Right atrium auricular region (tissue), 2 donors: ENCODE measurements at regions not wholly inside any gene's neighbourhood (a gene's known extent, or its start where the extent isn't known, plus 50 kb on each side); places are given as distances from the start of the nearest gene placed in this dataset.

Experiments used
- DNase-seq: peaks from one replicate; pipeline ENCODE4 v3.0.0-alpha.2; 2019; ENCODE audit warnings: low spot score
- H3K27ac ChIP-seq, 2 donors: fragments of 200-600 bp; sonication (generic); 1 replicate in 1 of 2; 2 replicates in 1 of 2; pipeline ENCODE4 v1.5.1; 2016 to 2019
- H3K27me3 ChIP-seq, 2 donors: fragments of 200-600 bp; sonication (generic); one replicate each; pipeline versions ENCODE4 v1.5.1 to v1.6.0; 2017 to 2019
- H3K36me3 ChIP-seq: fragments of 200-600 bp; sonication (generic); one replicate; pipeline ENCODE4 v1.5.1; 2016
- H3K4me1 ChIP-seq, 2 donors: fragments of 200-600 bp; sonication (generic); one replicate each; pipeline versions ENCODE4 v1.5.1 to v1.6.0; 2017 to 2019
- H3K4me3 ChIP-seq, 2 donors: fragments of 200-600 bp; sonication (generic); 1 replicate in 1 of 2; 2 replicates in 1 of 2; pipeline ENCODE4 v1.5.1; 2017 to 2019; ENCODE audit warnings: mild to moderate bottlenecking in 1 of 2, moderate library complexity in 1 of 2
- H3K9me3 ChIP-seq, 2 donors: fragments of 200-600 bp; sonication (generic); one replicate each; pipeline ENCODE4 v1.5.1; 2019
- TF ChIP-seq, protein P1 (sequence below), 2 donors: fragments of 200-600 bp; sonication (generic); IDR thresholded peaks; one replicate each; pipeline ENCODE4 v1.5.1; 2019; ENCODE audit warnings: antibody characterized with exemption in 2 of 2

DNA sequence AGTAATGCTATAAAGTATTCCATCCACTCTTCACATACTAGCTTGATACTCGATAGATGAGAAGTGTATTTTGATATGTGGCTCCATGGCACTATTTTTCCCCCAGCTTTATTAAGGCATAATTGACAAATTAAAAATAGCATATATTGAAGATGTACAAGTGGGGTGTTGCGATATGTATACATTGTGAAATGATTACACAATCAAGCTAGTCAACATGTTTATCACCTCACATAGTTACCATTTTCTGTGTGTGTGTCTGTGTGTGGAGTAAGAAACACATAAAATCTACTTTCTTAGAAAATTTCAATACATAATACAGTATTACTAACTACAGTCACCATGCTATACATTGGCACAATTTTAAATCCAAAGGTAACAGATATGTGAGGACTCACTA, 82.5 kb upstream of the MYT1L start:
- H3K4me1 ChIP-seq: no peaks in the 10 kb centered on the region

DNA sequence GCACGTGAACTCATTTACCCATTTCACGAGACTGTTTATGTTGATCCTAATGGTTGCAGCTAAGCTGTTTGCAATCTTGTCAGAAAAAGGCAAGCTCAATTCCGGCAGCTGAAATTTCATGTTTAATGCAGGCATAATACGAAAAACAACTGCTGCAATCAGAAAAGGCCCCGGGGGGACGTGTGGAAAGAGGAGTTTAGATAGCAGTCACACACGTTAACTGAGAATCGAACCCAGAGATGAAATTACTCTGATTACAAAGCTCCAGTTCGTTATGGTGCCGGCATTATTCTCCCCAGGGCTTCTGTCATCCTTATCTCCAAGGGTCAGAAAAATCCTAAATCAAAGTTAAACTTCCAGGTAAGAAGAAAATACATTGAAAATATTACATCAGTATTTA, 79.9 kb upstream of the MYT1L start:
- TF ChIP-seq, protein P1, sequence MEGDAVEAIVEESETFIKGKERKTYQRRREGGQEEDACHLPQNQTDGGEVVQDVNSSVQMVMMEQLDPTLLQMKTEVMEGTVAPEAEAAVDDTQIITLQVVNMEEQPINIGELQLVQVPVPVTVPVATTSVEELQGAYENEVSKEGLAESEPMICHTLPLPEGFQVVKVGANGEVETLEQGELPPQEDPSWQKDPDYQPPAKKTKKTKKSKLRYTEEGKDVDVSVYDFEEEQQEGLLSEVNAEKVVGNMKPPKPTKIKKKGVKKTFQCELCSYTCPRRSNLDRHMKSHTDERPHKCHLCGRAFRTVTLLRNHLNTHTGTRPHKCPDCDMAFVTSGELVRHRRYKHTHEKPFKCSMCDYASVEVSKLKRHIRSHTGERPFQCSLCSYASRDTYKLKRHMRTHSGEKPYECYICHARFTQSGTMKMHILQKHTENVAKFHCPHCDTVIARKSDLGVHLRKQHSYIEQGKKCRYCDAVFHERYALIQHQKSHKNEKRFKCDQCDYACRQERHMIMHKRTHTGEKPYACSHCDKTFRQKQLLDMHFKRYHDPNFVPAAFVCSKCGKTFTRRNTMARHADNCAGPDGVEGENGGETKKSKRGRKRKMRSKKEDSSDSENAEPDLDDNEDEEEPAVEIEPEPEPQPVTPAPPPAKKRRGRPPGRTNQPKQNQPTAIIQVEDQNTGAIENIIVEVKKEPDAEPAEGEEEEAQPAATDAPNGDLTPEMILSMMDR (IDR thresholded peaks at IDR 0.05): no peak
- no peaks in the 10 kb centered on the region for H3K36me3 ChIP-seq
- H3K9me3 ChIP-seq: peaks cover 0 to 10% of the 10 kb centered on the region in 2 donors
- no peak overlapping the region for H3K27ac ChIP-seq
- no peak for DNase-seq
- H3K4me3 ChIP-seq: no peak overlapping the region
- H3K27me3 ChIP-seq: no peaks in the 10 kb centered on the region
- H3K4me1 ChIP-seq: no peaks in the 10 kb centered on the region

More for the DNA sequence above, 82.5 kb upstream of the MYT1L start:
- TF ChIP-seq, protein P1 (IDR thresholded peaks at IDR 0.05): no peak
- Histone ChIP-seq H3K9me3 (no peaks in the 10 kb centered on the region), H3K4me3 (no peak overlapping the region), H3K36me3 (no peaks in the 10 kb centered on the region), H3K27me3 (no peaks in the 10 kb centered on the region), H3K27ac (no peak overlapping the region)
- no peak for DNase-seq

DNA sequence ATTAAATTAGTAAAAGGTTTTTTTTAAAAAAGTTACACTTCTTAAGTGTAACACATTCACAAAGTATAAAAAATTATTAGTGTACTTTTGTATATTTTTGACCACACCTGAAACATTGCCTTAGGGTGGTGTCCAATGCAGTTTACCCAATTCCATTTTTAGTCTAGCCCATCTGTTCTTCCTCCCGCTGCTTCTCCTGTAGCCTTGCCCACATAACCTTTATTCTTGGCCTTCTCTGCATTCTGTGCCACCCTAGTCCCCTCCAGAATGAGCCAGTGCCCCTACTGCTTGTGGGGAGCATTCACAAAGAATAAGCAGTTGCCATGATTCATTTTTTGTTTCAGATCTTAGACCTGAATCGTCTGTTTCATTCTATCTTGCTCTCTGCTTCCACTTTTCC, 78.4 kb upstream of the MYT1L start:
- Histone ChIP-seq H3K4me3 (no peak overlapping the region), H3K4me1 (no peaks in the 10 kb centered on the region), H3K27ac (no peak overlapping the region), H3K36me3 (no peaks in the 10 kb centered on the region), H3K27me3 (no peaks in the 10 kb centered on the region), H3K9me3 (peaks cover 0 to 17% of the 10 kb centered on the region in 2 donors)
- DNase-seq: no peak
- TF ChIP-seq, protein P1 (IDR thresholded peaks at IDR 0.05): no peak

DNA sequence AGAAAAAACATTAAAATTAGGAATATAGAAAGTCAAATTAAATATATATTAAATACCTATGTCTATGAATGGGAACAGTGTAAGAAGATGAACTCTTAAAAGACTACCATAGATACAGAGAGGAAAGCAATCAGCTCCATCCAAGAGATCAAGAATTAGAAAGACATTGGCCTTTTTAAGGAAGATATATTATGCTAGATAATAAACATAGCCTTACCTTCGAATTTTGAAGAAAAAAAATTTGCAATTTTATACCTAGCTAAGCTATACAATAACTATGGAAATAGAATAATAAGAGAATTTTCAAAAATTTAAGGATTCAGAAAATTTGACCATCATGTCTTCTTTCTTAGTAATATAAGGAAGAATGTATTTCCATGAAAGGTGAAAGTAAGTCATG, 74.7 kb upstream of the MYT1L start:
- no peaks in the 10 kb centered on the region for H3K4me1 ChIP-seq
- H3K27ac ChIP-seq: no peak overlapping the region
- H3K27me3 ChIP-seq: no peaks in the 10 kb centered on the region
- H3K4me3 ChIP-seq: no peak overlapping the region
- TF ChIP-seq, protein P1 (IDR thresholded peaks at IDR 0.05): no peak
- peaks cover 0 to 17% of the 10 kb centered on the region in 2 donors for H3K9me3 ChIP-seq
- no peak for DNase-seq
- H3K36me3 ChIP-seq: no peaks in the 10 kb centered on the region

DNA sequence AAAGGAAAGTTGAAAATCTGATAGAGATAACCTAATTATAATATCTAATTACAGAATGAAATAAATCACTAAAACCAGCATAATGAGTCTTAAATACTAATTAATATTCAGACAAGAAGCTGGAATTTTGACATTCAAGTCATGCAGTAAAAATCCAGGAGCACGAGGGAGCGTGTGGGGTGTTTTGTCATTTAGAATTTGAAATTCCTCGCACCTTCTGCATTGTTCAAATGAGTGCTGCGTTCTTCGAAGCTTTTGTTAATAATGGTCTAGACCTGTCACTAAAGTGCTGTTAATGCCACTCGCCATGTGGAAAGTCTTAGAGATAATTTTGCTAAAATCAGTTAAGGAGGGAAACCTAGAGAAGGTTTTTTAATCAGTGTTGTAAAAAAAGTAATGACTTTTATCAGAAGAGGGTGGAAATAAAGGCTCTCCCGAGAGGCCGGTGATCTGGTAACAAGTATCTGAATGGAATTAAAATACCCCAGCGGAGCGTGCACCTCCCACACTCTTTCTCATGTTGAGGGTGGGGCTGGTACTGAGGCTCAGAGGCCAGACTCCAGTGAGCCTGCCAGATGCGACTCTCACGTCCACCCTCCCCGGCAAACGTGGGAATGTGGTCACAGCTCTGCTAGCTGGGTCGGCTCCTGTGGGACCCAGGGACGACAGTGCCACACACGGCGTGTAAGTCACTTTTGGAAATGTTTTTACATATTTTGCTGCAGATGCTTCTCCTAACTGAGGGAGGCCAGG, 69.4 kb upstream of the MYT1L start:
- Histone ChIP-seq H3K9me3 (peaks cover 0 to 2% of the 10 kb centered on the region in 2 donors), H3K36me3 (no peaks in the 10 kb centered on the region), H3K4me3 (no peak overlapping the region), H3K4me1 (no peaks in the 10 kb centered on the region), H3K27me3 (no peaks in the 10 kb centered on the region), H3K27ac (no peak overlapping the region)
- TF ChIP-seq, protein P1 (IDR thresholded peaks at IDR 0.05): no peak
- no peak for DNase-seq

DNA sequence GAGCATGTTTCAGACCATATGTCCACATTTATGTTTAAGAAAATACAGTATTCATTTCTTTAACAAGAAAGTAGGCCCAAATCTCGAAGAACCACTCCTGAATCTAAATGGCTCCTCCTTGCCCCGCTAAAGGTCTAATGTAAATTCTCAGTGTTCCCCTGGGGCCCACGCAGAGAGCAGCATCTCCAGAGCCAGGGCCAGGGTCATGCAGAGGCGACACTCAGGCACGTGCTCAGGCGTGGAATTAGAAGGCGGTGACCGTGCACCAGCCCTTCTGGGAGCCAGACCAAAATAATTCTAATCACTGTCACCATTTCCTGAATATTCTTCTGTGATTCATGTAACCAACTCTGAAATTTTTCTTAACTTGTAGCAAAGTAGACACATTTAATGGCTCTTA, 68.3 kb upstream of the MYT1L start:
- H3K4me1 ChIP-seq: no peaks in the 10 kb centered on the region
- H3K9me3 ChIP-seq: no peaks in the 10 kb centered on the region
- H3K27me3 ChIP-seq: no peaks in the 10 kb centered on the region
- DNase-seq: no peak
- H3K27ac ChIP-seq: no peak overlapping the region
- TF ChIP-seq, protein P1 (IDR thresholded peaks at IDR 0.05): no peak
- H3K4me3 ChIP-seq: no peak overlapping the region
- no peaks in the 10 kb centered on the region for H3K36me3 ChIP-seq
